GM23338 (cell line): ENCODE measurements at regions not wholly inside any gene's neighbourhood (a gene's known extent, or its start where the extent isn't known, plus 50 kb on each side); places are given as distances from the start of the nearest gene placed in this dataset.

Experiments used
- ATAC-seq: fragments of 200-7000 bp; cut with Tn5 transposase; 3 replicates; pipeline ENCODE4 v1.9.1; 2020
- DNase-seq: peaks from one replicate; pipeline ENCODE4 v3.0.0-alpha.2; 2015; ENCODE audit warnings: low spot score
- H2AFZ ChIP-seq: fragments of 200-600 bp; sonication (generic); 2 replicates; pipeline ENCODE4 v1.8.0; 2016; ENCODE audit warnings: antibody characterized with exemption, mild to moderate bottlenecking, moderate library complexity
- H3F3A ChIP-seq: fragments of 200-600 bp; sonication (generic); replicated peaks from 2 replicates; pipeline ENCODE4 v1.8.0; 2017; ENCODE audit warnings: antibody characterized with exemption, mixed run types, low read depth
- H3K27ac ChIP-seq: fragments of 200-600 bp; sonication (generic); 2 replicates; pipeline ENCODE4 v1.6.1; 2016; ENCODE audit warnings: low read depth
- H3K27me3 ChIP-seq: fragments of 200-600 bp; sonication (generic); 2 replicates; pipeline ENCODE4 v1.8.0; 2016; ENCODE audit warnings: mild to moderate bottlenecking, mixed run types, moderate library complexity; ENCODE audit not compliant: insufficient read depth
- H3K36me3 ChIP-seq: fragments of 200-600 bp; sonication (generic); 2 replicates; pipeline ENCODE4 v1.8.0; 2016; ENCODE audit warnings: mild to moderate bottlenecking; ENCODE audit not compliant: insufficient read depth
- H3K4me1 ChIP-seq: fragments of 200-600 bp; sonication (generic); 2 replicates; pipeline ENCODE4 v1.8.0; 2016; ENCODE audit warnings: mild to moderate bottlenecking, moderate library complexity; ENCODE audit not compliant: insufficient read depth
- H3K4me2 ChIP-seq: fragments of 200-600 bp; sonication (generic); 2 replicates; pipeline ENCODE4 v1.7.1; 2017; ENCODE audit warnings: mixed run types
- H3K4me3 ChIP-seq: fragments of 200-600 bp; sonication (generic); 2 replicates; pipeline ENCODE4 v1.6.1; 2016; ENCODE audit warnings: mixed run types
- H3K79me2 ChIP-seq: fragments of 200-600 bp; sonication (generic); replicated peaks from 2 replicates; pipeline ENCODE4 v1.8.0; 2017; ENCODE audit warnings: mild to moderate bottlenecking; ENCODE audit not compliant: insufficient read depth
- H3K9me2 ChIP-seq: fragments of 200-600 bp; sonication (generic); 2 replicates; pipeline ENCODE4 v1.8.0; 2017; ENCODE audit not compliant: insufficient read depth
- H4K20me1 ChIP-seq: fragments of 200-600 bp; sonication (generic); replicated peaks from 2 replicates; pipeline ENCODE4 v1.8.0; 2017; ENCODE audit warnings: mild to moderate bottlenecking; ENCODE audit not compliant: insufficient read depth
- H3K27ac Mint-ChIP-seq: 2 replicates; pipeline ENCODE4 v1.8.0; 2020; ENCODE audit warnings: inconsistent platforms, mild to moderate bottlenecking, moderate library complexity, mixed read lengths
- H3K27me3 Mint-ChIP-seq: 3 replicates; pipeline ENCODE4 v1.8.0; 2022; ENCODE audit warnings: low read depth, mild to moderate bottlenecking, moderate library complexity, mixed read lengths, inconsistent platforms; ENCODE audit not compliant: insufficient read depth, poor library complexity
- H3K36me3 Mint-ChIP-seq: 3 replicates; pipeline ENCODE4 v1.8.0; 2021; ENCODE audit warnings: low read depth, mild to moderate bottlenecking, inconsistent platforms, moderate library complexity, mixed read lengths
- H3K4me1 Mint-ChIP-seq: 3 replicates; pipeline ENCODE4 v1.8.0; 2020; ENCODE audit warnings: mild to moderate bottlenecking, inconsistent platforms, mixed read lengths
- H3K4me3 Mint-ChIP-seq: 3 replicates; pipeline ENCODE4 v1.8.0; 2021; ENCODE audit warnings: moderate library complexity, mild to moderate bottlenecking, inconsistent platforms, mixed read lengths
- H3K9me3 Mint-ChIP-seq: 3 replicates; pipeline ENCODE4 v1.8.0; 2020; ENCODE audit warnings: moderate library complexity, mild to moderate bottlenecking, inconsistent platforms, mixed read lengths
- CTCF ChIP-seq, 2 experiments: fragments of 200-600 bp in 1 of 2; sonication (generic) in 1 of 2; conservative IDR thresholded peaks; 2 replicates each; pipeline versions ENCODE4 v1.5.1 to v1.6.1; 2016 to 2017; ENCODE audit warnings: antibody characterized with exemption in 2 of 2, low read depth in 2 of 2, mild to moderate bottlenecking in 2 of 2, moderate library complexity in 1 of 2
- ETS1 ChIP-seq: IDR thresholded peaks from 2 replicates; pipeline ENCODE4 v1.6.1; 2016; ENCODE audit warnings: antibody characterized with exemption
- EZH2 ChIP-seq: fragments of 200-600 bp; sonication (generic); IDR thresholded peaks from one replicate; pipeline ENCODE4 v1.8.0; 2017; ENCODE audit warnings: antibody characterized with exemption, mild to moderate bottlenecking, low read depth; ENCODE audit not compliant: unreplicated experiment
- EZH2phosphoT487 ChIP-seq: fragments of 200-600 bp; sonication (generic); IDR thresholded peaks from one replicate; pipeline ENCODE4 v1.8.1; 2018; ENCODE audit warnings: antibody characterized with exemption; ENCODE audit not compliant: unreplicated experiment
- JUNB ChIP-seq: IDR thresholded peaks from one replicate; pipeline ENCODE4 v1.6.1; 2016; ENCODE audit warnings: antibody characterized with exemption; ENCODE audit not compliant: unreplicated experiment
- POLR2AphosphoS5 ChIP-seq: IDR thresholded peaks from 2 replicates; pipeline ENCODE4 v1.6.1; 2016; ENCODE audit warnings: antibody characterized with exemption, low read depth
- REST ChIP-seq: IDR thresholded peaks from one replicate; pipeline ENCODE4 v1.6.1; 2018; ENCODE audit warnings: antibody characterized with exemption; ENCODE audit not compliant: unreplicated experiment
- STAT1 ChIP-seq: IDR thresholded peaks from one replicate; pipeline ENCODE4 v1.6.1; 2016; ENCODE audit warnings: antibody characterized with exemption; ENCODE audit not compliant: unreplicated experiment
- ZNF114 ChIP-seq: fragments of 250-450 bp; sonication (Bioruptor Pico); IDR thresholded peaks from 2 replicates; pipeline ENCODE4 v1.5.0; 2020; ENCODE audit warnings: mild to moderate bottlenecking, moderate library complexity
- ZNF331 ChIP-seq: fragments of 250-450 bp; sonication (Bioruptor Pico); IDR thresholded peaks from 2 replicates; pipeline ENCODE4 v1.5.0; 2020; ENCODE audit warnings: low read depth, mild to moderate bottlenecking, moderate library complexity
- ZNF462 ChIP-seq: fragments of 250-450 bp; sonication (Bioruptor Pico); IDR thresholded peaks from 2 replicates; pipeline ENCODE4 v1.5.0; 2020; ENCODE audit warnings: mild to moderate bottlenecking, moderate library complexity

GRCh38 chr6:143598466-143599080 is 79.2 kb upstream of the PHACTR2 start:
- Histone ChIP-seq H3F3A (no peaks in the 10 kb centered on the region), H3K36me3 (no peaks in the 10 kb centered on the region), H3K79me2 (no peaks in the 10 kb centered on the region), H3K4me2 (no peak overlapping the region), H3K4me3 (no peak overlapping the region), H3K27me3 (no peaks in the 10 kb centered on the region), H4K20me1 (no peaks in the 10 kb centered on the region), H3K9me2 (no peaks in the 10 kb centered on the region), H2AFZ (no peak overlapping the region), H3K4me1 (peaks cover 7% of the 10 kb centered on the region), H3K27ac (no peak overlapping the region)
- Mint-ChIP-seq H3K27ac (no peak overlapping the region), H3K36me3 (no peaks in the 10 kb centered on the region), H3K9me3 (no peaks in the 10 kb centered on the region), H3K4me1 (peaks cover 15% of the 10 kb centered on the region), H3K27me3 (no peaks in the 10 kb centered on the region), H3K4me3 (no peak overlapping the region)
- ATAC-seq (no peak), DNase-seq (no peak)
- TF ChIP-seq ZNF462 (CRISPR knock-in tag) (no peak), ZNF114 (no peak), ZNF331 (CRISPR knock-in tag) (no peak), JUNB (no peak), EZH2 (no peak), EZH2phosphoT487 (no peak), CTCF (conservative IDR thresholded peaks at IDR 0.05; ENCODE audit: low read depth in 2 of 2) (no peak), ETS1 (no peak), STAT1 (no peak), POLR2AphosphoS5 (no peak), REST (no peak)
